NCI-H69 (cell line): ENCODE measurements at regions not wholly inside any gene's neighbourhood (a gene's known extent, or its start where the extent isn't known, plus 50 kb on each side); places are given as distances from the start of the nearest gene placed in this dataset.

ENCODE experiments used
- DNase-seq: peaks from one replicate; lab custom pipeline; 2025; lab: John Stamatoyannopoulos, UW

- DNase-seq: peak; percentile 17
Observed at GRCh38 chr21:45592208-45592619, 50.0 kb upstream of the SLC19A1 start.

- DNase-seq: no peak
Observed at GRCh38 chr21:45592626-45593134, 50.4 kb upstream of the SLC19A1 start.

- DNase-seq: no peak
Observed at GRCh38 chr21:45593162-45594022, 50.1 kb upstream of the PCBP3 start.
